AG09319 (cell line): ENCODE measurements at regions not wholly inside any gene's neighbourhood (a gene's known extent, or its start where the extent isn't known, plus 50 kb on each side); places are given as distances from the start of the nearest gene placed in this dataset.
A peak's percentile ranks its signal among the peaks of the same experiment; 100 is the strongest.
"Not testable (repeated sequence)": the region's sequence is repeated elsewhere in the genome, so short reads cannot be mapped to it uniquely, and the experiment has no call there.

ENCODE experiments used
- DNase-seq: peaks from one replicate; pipeline ENCODE4 v3.0.0-alpha.2; 2010; ENCODE audit warnings: low read depth; ENCODE audit errors: extremely low read depth
- CTCF ChIP-seq: IDR thresholded peaks from 2 replicates; pipeline ENCODE4 v1.5.1; 2011; ENCODE audit warnings: low read depth, mild to moderate bottlenecking, inconsistent platforms, low read length, moderate library complexity

- TF ChIP-seq CTCF: no peak
- DNase-seq: peak; percentile 47
These were observed 50.6 kb upstream of the NEMP2 start for GRCh38 chr2:190584980-190585661.

- DNase-seq: no peak
- TF ChIP-seq CTCF: no peak
These were observed 52.6 kb upstream of the NEMP2 start for GRCh38 chr2:190587106-190587505.

- DNase-seq: no peak
- TF ChIP-seq CTCF: no peak
These were observed 54.5 kb upstream of the NEMP2 start for GRCh38 chr2:190589008-190589407.

GRCh38 chr2:190591437-190591836 is 56.9 kb upstream of the NEMP2 start:
- no peak for DNase-seq

GRCh38 chr2:190592831-190593230 is 56.1 kb upstream of the NAB1 start:
- no peak for TF ChIP-seq CTCF
- no peak for DNase-seq

More at GRCh38 chr2:190591437-190591836, 56.9 kb upstream of the NEMP2 start:
- no peak for TF ChIP-seq CTCF

GRCh38 chr2:190595879-190596278 is 53.0 kb upstream of the NAB1 start:
- DNase-seq: not testable (repeated sequence)

GRCh38 chr2:190596993-190597392 is 51.9 kb upstream of the NAB1 start:
- no peak for DNase-seq
- TF ChIP-seq CTCF: no peak

- TF ChIP-seq CTCF: no peak
- no peak for DNase-seq
These were observed 50.3 kb upstream of the NAB1 start for GRCh38 chr2:190598621-190599020.
